ENCODE measurements at regions not wholly inside any gene's neighbourhood (a gene's known extent, or its start where the extent isn't known, plus 50 kb on each side); places are given as distances from the start of the nearest gene placed in this dataset.

- TF ChIP-seq POLR2A (IDR thresholded peaks at IDR 0.05), result no peak
- TF ChIP-seq POLR2AphosphoS5 (IDR thresholded peaks at IDR 0.05), result no peak
- TF ChIP-seq CTCF (IDR thresholded peaks at IDR 0.05), result no peak
Observed at GRCh38 chr9:38228331-38229103, 159.5 kb upstream of the SHB start.
